UCSD-AML1 (cell line): ENCODE measurements at regions not wholly inside any gene's neighbourhood (a gene's known extent, or its start where the extent isn't known, plus 50 kb on each side); places are given as distances from the start of the nearest gene placed in this dataset.

Experiments used
- DNase-seq: peaks from one replicate; lab custom pipeline; 2025; ENCODE audit not compliant: unreplicated experiment; lab: John Stamatoyannopoulos, UW

GRCh38 chr2:7984693-7985353, 697.0 kb upstream of the ID2 start:
- no peak for DNase-seq

GRCh38 chr2:7986431-7986830, 695.4 kb upstream of the ID2 start:
- no peak for DNase-seq

- no peak for DNase-seq
Measured at GRCh38 chr2:7987992-7988391, 693.9 kb upstream of the ID2 start.

- no peak for DNase-seq
Measured at GRCh38 chr2:7988440-7988839, 693.4 kb upstream of the ID2 start.

- DNase-seq: no peak
Measured at GRCh38 chr2:7989823-7990222, 692.0 kb upstream of the ID2 start.

GRCh38 chr2:7992612-7993602, 688.9 kb upstream of the ID2 start:
- no peak for DNase-seq

GRCh38 chr2:7994397-7994951, 687.4 kb upstream of the ID2 start:
- DNase-seq: no peak

GRCh38 chr2:7997279-7997678, 684.6 kb upstream of the ID2 start:
- no peak for DNase-seq

GRCh38 chr2:7999683-8000476, 682.0 kb upstream of the ID2 start:
- no peak for DNase-seq

GRCh38 chr2:8000870-8001269, 681.0 kb upstream of the ID2 start:
- DNase-seq: no peak

GRCh38 chr2:8002765-8003393, 679.0 kb upstream of the ID2 start:
- DNase-seq: no peak

GRCh38 chr2:8003462-8004075, 678.3 kb upstream of the ID2 start:
- DNase-seq: no peak

GRCh38 chr2:8004250-8004681, 677.6 kb upstream of the ID2 start:
- no peak for DNase-seq

GRCh38 chr2:8006181-8006580, 675.7 kb upstream of the ID2 start:
- no peak for DNase-seq

- no peak for DNase-seq
Measured at GRCh38 chr2:8006626-8007025, 675.2 kb upstream of the ID2 start.

- peak; percentile 28 for DNase-seq
Measured at GRCh38 chr2:8009010-8009597, 672.8 kb upstream of the ID2 start.

- DNase-seq: no peak
Measured at GRCh38 chr2:8015848-8016600, 665.8 kb upstream of the ID2 start.

GRCh38 chr2:8016688-8017087, 665.2 kb upstream of the ID2 start:
- DNase-seq: no peak

GRCh38 chr2:8018956-8019355, 662.9 kb upstream of the ID2 start:
- DNase-seq: no peak
